HAP-1 (cell line): ENCODE measurements at regions not wholly inside any gene's neighbourhood (a gene's known extent, or its start where the extent isn't known, plus 50 kb on each side); places are given as distances from the start of the nearest gene placed in this dataset.

ENCODE experiments used
- DNase-seq, 2 experiments: peaks; one replicate each; pipeline ENCODE4 v3.0.0-alpha.2; 2016 to 2020; ENCODE audit warnings: low spot score in 2 of 2
- H3K27me3 ChIP-seq: fragments of 250-450 bp; sonication (Bioruptor Pico); 2 replicates; pipeline ENCODE4 v1.5.1; 2020; ENCODE audit warnings: low read depth, mild to moderate bottlenecking, moderate library complexity
- H3K36me3 ChIP-seq: fragments of 250-450 bp; sonication (Bioruptor Pico); replicated peaks from 2 replicates; pipeline ENCODE4 v1.5.1; 2020; ENCODE audit warnings: mild to moderate bottlenecking
- H3K4me1 ChIP-seq: fragments of 250-450 bp; sonication (Bioruptor Pico); 2 replicates; pipeline ENCODE4 v1.5.1; 2020; ENCODE audit warnings: mild to moderate bottlenecking
- H3K4me3 ChIP-seq: fragments of 250-450 bp; sonication (Bioruptor Pico); 2 replicates; pipeline ENCODE4 v1.5.1; 2020; ENCODE audit warnings: mild to moderate bottlenecking, moderate library complexity
- H3K9me3 ChIP-seq: fragments of 250-450 bp; sonication (Bioruptor Pico); 2 replicates; pipeline ENCODE4 v1.5.1; 2020; ENCODE audit warnings: mild to moderate bottlenecking, moderate library complexity
- in situ Hi-C: fragments of 300-500 bp; cut with MboI; formaldehyde crosslinking; loops from 3 replicates; pipeline ENCODE4 v1.14.3; 2020; ENCODE audit warnings: low sequenced_read_pairs, inconsistent platforms, mixed read lengths

DNA sequence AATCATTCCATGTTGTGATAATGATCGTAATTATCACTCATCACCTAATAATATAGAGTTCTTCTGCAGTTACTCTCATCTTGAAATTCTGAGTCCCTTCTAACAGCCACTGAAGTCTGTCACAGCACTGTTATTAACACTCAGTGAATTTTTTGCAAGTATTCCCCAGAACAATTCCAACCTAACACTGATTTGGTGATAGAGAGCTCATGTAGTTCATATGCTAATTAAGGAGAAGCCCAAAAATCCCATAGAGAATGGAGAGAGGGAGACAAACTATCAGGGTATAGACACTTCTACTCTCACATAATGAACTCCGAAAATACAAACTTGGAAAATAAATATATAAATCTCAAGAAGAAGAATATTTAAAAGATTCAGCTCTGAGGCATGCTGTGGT, 1253.4 kb upstream of the NXPH2 start:
- Histone ChIP-seq H3K4me1 (peaks cover 37% of the 10 kb centered on the region), H3K36me3 (no peaks in the 10 kb centered on the region), H3K9me3 (peaks cover 4% of the 10 kb centered on the region; the same call in 1 of the 2 replicates), H3K4me3 (no peak overlapping the region), H3K27me3 (no peaks in the 10 kb centered on the region)
- in situ Hi-C loops: no loop called here
- DNase-seq: peak in 1 of 2 experiments; percentile 88

GRCh38 chr2:140027966-140028365, 1247.8 kb upstream of the NXPH2 start:
- DNase-seq: no peak
- no peak overlapping the region for H3K4me3 ChIP-seq
- in situ Hi-C loops: no loop called here
- H3K36me3 ChIP-seq: no peaks in the 10 kb centered on the region
- peaks cover 22% of the 10 kb centered on the region for H3K4me1 ChIP-seq
- H3K27me3 ChIP-seq: no peaks in the 10 kb centered on the region
- no peaks in the 10 kb centered on the region for H3K9me3 ChIP-seq

DNA sequence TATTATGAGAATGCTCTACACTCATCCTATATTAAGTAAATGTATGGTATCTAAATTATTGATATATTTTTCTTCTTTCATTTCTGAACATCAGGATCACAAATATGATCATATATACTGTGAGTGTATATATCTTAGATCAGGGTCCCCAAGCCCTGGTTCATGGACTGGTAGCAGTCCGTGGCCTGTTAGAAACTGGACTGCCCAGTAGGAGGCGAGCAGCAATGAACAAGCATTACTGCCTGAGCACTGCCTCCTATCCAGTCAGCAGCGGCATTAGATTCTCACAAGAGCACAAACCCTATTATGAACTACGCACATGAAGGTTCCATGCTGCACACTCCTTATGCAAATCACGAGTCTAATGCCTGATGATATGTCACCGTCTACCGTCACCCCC, 1247.1 kb upstream of the NXPH2 start:
- H3K9me3 ChIP-seq: no peaks in the 10 kb centered on the region
- H3K36me3 ChIP-seq: no peaks in the 10 kb centered on the region
- no peak overlapping the region for H3K4me3 ChIP-seq
- in situ Hi-C loops: no loop called here
- DNase-seq: no peak
- H3K4me1 ChIP-seq: peaks cover 16% of the 10 kb centered on the region
- H3K27me3 ChIP-seq: no peaks in the 10 kb centered on the region

DNA sequence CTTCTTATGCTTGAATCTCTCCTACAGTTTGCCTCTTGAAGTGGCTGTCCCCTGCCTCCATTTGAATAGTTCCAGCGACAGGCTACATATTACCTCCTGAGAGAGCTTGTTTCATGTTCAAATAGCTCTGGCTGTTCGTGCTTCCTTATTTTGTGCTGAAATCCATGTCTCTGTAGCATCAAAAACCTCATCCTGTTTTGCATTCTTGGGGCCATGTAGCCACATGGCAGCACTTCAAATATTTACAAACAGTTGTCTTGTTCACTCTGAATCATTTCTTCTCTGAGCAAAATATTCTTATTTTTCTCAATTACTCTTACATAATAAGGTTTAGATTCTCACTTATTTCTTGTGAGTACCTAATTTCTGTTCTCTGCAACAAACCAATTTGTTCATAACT, 1243.1 kb upstream of the NXPH2 start:
- in situ Hi-C loops: no loop called here
- no peak for DNase-seq
- no peak overlapping the region for H3K4me3 ChIP-seq
- H3K36me3 ChIP-seq: no peaks in the 10 kb centered on the region
- no peaks in the 10 kb centered on the region for H3K27me3 ChIP-seq
- H3K4me1 ChIP-seq: no peaks in the 10 kb centered on the region
- H3K9me3 ChIP-seq: no peaks in the 10 kb centered on the region

DNA sequence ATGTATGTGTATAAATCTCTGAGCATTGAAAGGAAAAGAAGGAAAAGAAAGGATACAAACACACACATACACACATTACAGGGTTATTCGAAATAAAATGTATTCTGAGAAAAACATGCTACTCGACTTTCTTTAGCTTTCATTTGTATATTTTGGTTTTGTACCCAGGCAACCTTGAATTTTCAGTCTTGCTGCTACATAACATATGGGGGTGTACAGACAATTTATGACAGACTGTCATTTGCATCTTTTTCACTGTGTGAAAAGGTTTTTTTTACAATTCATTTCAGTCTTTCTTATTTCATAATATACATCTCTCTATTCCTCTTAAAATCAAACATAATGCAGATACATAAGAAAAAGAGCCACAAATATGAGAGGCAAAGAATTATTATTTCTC, 1238.4 kb upstream of the NXPH2 start:
- in situ Hi-C loops: no loop called here
- H3K9me3 ChIP-seq: no peaks in the 10 kb centered on the region
- no peak for DNase-seq
- no peak overlapping the region for H3K4me3 ChIP-seq
- H3K36me3 ChIP-seq: no peaks in the 10 kb centered on the region
- H3K27me3 ChIP-seq: no peaks in the 10 kb centered on the region
- H3K4me1 ChIP-seq: peaks cover 20% of the 10 kb centered on the region

GRCh38 chr2:140014204-140014546, 1234.0 kb upstream of the NXPH2 start:
- DNase-seq: peak in 1 of 2 experiments; percentile 72
- in situ Hi-C loops: no loop called here
- H3K4me1 ChIP-seq: peaks cover 23% of the 10 kb centered on the region

GRCh38 chr2:140013545-140014203, 1233.5 kb upstream of the NXPH2 start:
- in situ Hi-C loops: no loop called here
- no peaks in the 10 kb centered on the region for H3K9me3 ChIP-seq
- no peaks in the 10 kb centered on the region for H3K27me3 ChIP-seq
- H3K4me3 ChIP-seq: no peak overlapping the region
- no peak for DNase-seq
- peaks cover 23% of the 10 kb centered on the region for H3K4me1 ChIP-seq
- H3K36me3 ChIP-seq: no peaks in the 10 kb centered on the region

More at GRCh38 chr2:140014204-140014546, 1234.0 kb upstream of the NXPH2 start:
- no peaks in the 10 kb centered on the region for H3K36me3 ChIP-seq
- H3K9me3 ChIP-seq: no peaks in the 10 kb centered on the region
- H3K27me3 ChIP-seq: no peaks in the 10 kb centered on the region
- no peak overlapping the region for H3K4me3 ChIP-seq

DNA sequence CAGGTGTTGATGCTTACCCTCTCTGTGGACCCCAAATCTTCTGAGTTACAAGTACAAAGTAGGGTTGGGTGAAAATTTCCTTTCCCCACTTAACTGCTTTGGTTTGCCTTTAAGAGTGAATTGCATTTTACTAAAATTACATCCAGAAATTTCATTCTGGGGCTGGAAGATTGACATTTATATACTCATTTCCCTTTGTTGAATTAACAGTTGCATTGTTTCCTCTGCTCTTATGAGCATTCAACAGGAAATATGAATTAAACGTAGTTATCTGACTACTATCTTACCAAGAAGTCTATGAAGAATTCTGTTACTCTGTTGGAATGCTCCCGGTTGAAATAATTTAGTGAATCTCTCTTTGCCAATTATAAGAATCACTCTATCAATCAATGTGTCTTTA, 1231.1 kb upstream of the NXPH2 start:
- in situ Hi-C loops: no loop called here
- no peaks in the 10 kb centered on the region for H3K27me3 ChIP-seq
- no peaks in the 10 kb centered on the region for H3K36me3 ChIP-seq
- H3K4me3 ChIP-seq: no peak overlapping the region
- no peak for DNase-seq
- H3K9me3 ChIP-seq: no peaks in the 10 kb centered on the region
- H3K4me1 ChIP-seq: peaks cover 23% of the 10 kb centered on the region

GRCh38 chr2:140002110-140002509, 1221.9 kb upstream of the NXPH2 start:
- Histone ChIP-seq H3K4me3 (no peak overlapping the region), H3K36me3 (no peaks in the 10 kb centered on the region), H3K27me3 (no peaks in the 10 kb centered on the region), H3K4me1 (no peaks in the 10 kb centered on the region), H3K9me3 (no peaks in the 10 kb centered on the region)
- in situ Hi-C loops: no loop called here
- no peak for DNase-seq

DNA sequence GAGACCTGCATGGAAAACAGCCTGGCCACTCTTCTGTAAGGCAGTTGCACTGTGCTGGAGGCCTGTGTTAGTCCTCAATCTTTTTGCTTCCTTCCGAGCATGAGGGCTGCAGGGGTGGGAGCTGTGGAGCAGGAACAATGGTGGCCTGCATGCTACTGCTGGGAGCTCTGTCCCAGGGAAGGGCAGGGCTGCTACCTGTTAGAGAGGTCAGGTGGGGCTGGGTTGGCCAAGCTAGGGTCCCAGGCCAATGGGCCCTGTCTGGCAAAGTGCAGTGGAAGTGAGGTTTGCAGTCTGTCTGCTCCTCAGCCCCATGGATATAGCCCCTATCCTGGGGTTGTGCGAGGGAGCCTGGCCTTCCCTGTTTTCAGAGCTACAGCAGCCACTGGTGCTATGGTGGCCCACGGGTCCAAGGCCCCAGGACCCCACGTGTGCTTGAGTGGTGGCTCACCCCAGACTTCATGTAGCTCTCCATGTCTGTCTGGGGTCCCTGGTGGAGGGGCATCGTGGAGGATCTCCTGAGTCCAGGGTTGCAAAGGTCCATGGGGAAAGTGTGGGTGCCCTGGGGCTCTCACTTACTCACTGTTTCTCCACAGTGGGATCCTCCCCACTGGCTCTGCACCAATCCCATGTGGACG, 1212.6 kb upstream of the NXPH2 start:
- Histone ChIP-seq H3K36me3 (no peaks in the 10 kb centered on the region), H3K9me3 (peaks cover 17% of the 10 kb centered on the region), H3K27me3 (no peaks in the 10 kb centered on the region; the same call in 1 of the 2 replicates), H3K4me1 (peaks cover 3% of the 10 kb centered on the region; the same call in 1 of the 2 replicates), H3K4me3 (no peak overlapping the region)
- in situ Hi-C loops: no loop called here
- no peak for DNase-seq

DNA sequence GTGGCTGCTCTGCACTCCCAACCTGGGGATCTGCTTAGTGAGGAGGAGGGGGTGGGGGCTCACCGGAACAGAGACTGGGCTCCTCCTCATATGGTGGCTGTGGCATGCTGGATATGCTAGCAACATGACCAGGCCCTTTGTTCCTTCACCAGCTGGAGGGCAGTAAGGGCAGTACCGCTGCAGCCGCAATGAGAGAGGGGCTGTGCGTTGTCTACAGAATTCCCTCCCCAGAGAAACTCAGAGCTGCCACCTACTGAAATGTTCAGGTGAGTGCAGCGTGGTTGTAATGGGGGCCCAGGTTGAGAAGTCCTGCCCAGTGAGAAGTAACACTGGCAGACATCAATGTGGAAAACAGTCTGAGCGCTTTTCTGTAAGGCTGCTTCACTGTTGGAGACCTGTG, 1211.9 kb upstream of the NXPH2 start:
- peaks cover 17% of the 10 kb centered on the region for H3K9me3 ChIP-seq
- no peak overlapping the region for H3K4me3 ChIP-seq
- DNase-seq: no peak
- H3K36me3 ChIP-seq: no peaks in the 10 kb centered on the region
- peaks cover 7% of the 10 kb centered on the region; the same call in 1 of the 2 replicates for H3K4me1 ChIP-seq
- no peaks in the 10 kb centered on the region; the same call in 1 of the 2 replicates for H3K27me3 ChIP-seq
- in situ Hi-C loops: no loop called here

- H3K36me3 ChIP-seq: no peaks in the 10 kb centered on the region
- in situ Hi-C loops: no loop called here
- DNase-seq: no peak
- peaks cover 17% of the 10 kb centered on the region for H3K9me3 ChIP-seq
- H3K4me1 ChIP-seq: peaks cover 7% of the 10 kb centered on the region; the same call in 1 of the 2 replicates
- H3K27me3 ChIP-seq: no peaks in the 10 kb centered on the region; the same call in 1 of the 2 replicates
- H3K4me3 ChIP-seq: no peak overlapping the region
Observed at GRCh38 chr2:139990646-139991335, 1210.6 kb upstream of the NXPH2 start.

- Histone ChIP-seq H3K4me3 (no peak overlapping the region), H3K36me3 (no peaks in the 10 kb centered on the region), H3K4me1 (peaks cover 14% of the 10 kb centered on the region), H3K27me3 (no peaks in the 10 kb centered on the region), H3K9me3 (peaks cover 10% of the 10 kb centered on the region)
- peak; percentile 77 to 97 for DNase-seq
- in situ Hi-C loops: no loop called here
Observed at GRCh38 chr2:139969323-139969722, 1189.1 kb upstream of the NXPH2 start.

- no peak for DNase-seq
- peaks cover 14% of the 10 kb centered on the region for H3K4me1 ChIP-seq
- in situ Hi-C loops: no loop called here
- peaks cover 7% of the 10 kb centered on the region for H3K9me3 ChIP-seq
- H3K4me3 ChIP-seq: no peak overlapping the region
- no peaks in the 10 kb centered on the region for H3K36me3 ChIP-seq
- H3K27me3 ChIP-seq: no peaks in the 10 kb centered on the region
Observed at GRCh38 chr2:139968588-139968987, 1188.4 kb upstream of the NXPH2 start.
